Retinal pigment epithelial cell (primary cell): ENCODE measurements at regions not wholly inside any gene's neighbourhood (a gene's known extent, or its start where the extent isn't known, plus 50 kb on each side); places are given as distances from the start of the nearest gene placed in this dataset.

Experiments
- DNase-seq: peaks from one replicate; pipeline ENCODE4 v3.0.0-alpha.2; 2010; ENCODE audit warnings: low read depth
- H3K4me3 ChIP-seq: 2 replicates; pipeline ENCODE4 v1.5.1; 2011; ENCODE audit warnings: mild to moderate bottlenecking, low read length, control low read depth, moderate library complexity
- TF ChIP-seq, protein P1 (sequence below): conservative IDR thresholded peaks from 2 replicates; pipeline ENCODE4 v1.5.1; 2011; ENCODE audit warnings: low read depth, low read length, control low read depth, inconsistent platforms

- no peak overlapping the region for H3K4me3 ChIP-seq
- DNase-seq: no peak
- TF ChIP-seq, protein P1, sequence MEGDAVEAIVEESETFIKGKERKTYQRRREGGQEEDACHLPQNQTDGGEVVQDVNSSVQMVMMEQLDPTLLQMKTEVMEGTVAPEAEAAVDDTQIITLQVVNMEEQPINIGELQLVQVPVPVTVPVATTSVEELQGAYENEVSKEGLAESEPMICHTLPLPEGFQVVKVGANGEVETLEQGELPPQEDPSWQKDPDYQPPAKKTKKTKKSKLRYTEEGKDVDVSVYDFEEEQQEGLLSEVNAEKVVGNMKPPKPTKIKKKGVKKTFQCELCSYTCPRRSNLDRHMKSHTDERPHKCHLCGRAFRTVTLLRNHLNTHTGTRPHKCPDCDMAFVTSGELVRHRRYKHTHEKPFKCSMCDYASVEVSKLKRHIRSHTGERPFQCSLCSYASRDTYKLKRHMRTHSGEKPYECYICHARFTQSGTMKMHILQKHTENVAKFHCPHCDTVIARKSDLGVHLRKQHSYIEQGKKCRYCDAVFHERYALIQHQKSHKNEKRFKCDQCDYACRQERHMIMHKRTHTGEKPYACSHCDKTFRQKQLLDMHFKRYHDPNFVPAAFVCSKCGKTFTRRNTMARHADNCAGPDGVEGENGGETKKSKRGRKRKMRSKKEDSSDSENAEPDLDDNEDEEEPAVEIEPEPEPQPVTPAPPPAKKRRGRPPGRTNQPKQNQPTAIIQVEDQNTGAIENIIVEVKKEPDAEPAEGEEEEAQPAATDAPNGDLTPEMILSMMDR: no peak
Observed at GRCh38 chr1:30337324-30337620, 386.1 kb downstream of the MATN1 start.

DNA sequence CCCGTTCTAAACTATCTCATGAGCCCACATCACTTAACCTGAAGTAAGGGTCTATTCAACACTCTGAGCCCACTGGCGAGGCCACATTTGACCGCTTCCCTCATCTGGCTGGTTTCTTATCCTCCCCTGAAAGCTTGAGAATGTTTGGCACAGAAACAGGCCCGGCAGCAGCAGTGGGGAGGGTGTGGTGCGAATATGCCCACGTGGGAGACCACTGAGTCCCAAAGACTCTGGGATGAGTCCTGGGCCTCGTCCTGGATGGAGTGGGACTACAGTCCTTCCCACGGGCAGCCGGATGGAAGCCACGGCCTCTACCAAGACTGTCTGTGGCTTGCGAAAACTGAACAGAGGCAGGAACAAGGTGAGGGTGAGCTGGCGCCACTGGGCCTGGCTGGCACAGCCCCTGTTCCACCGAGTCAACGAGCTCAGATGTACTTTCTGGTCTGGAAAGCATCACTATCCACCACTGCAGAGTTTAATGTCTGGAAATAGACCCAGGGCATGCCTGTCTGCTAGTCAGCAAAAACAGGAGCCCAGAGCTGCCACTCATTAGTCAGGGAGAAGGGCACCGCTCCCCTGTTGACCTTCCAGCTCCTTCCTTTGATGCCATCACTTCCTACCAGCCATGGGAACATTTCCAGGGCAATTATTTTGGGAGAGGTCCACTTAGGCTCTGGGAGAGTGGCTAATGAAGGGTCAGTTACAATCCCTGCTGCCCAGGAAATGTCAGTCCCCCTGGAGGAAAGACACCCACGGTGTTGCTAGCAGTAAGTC is 386.6 kb downstream of the MATN1 start:
- TF ChIP-seq, protein P1: no peak
- no peak overlapping the region for H3K4me3 ChIP-seq
- DNase-seq: no peak

DNA sequence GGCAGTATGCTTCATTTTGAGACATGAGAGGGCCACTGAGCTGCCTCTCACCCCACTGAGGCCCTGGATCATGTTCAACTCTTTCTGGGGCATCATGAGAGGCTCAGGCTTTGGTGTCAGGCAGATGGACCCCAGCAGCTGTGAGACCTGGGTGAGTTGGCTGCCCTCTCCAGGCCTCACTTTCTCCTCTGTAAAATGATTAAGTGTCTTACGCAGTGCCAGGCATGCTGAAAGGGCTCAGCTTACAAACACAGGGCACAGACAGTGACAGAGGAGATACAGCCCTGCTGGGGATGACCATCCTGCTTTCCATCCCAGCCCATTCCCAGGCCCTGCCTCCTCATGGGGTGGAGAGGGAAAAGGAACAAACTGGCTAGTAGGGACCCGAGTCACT is 387.4 kb downstream of the MATN1 start:
- DNase-seq: no peak
- no peak overlapping the region for H3K4me3 ChIP-seq
- TF ChIP-seq, protein P1: no peak

- no peak overlapping the region for H3K4me3 ChIP-seq
- TF ChIP-seq, protein P1: no peak
- DNase-seq: no peak
Observed at GRCh38 chr1:30335389-30335996, 387.9 kb downstream of the MATN1 start.

DNA sequence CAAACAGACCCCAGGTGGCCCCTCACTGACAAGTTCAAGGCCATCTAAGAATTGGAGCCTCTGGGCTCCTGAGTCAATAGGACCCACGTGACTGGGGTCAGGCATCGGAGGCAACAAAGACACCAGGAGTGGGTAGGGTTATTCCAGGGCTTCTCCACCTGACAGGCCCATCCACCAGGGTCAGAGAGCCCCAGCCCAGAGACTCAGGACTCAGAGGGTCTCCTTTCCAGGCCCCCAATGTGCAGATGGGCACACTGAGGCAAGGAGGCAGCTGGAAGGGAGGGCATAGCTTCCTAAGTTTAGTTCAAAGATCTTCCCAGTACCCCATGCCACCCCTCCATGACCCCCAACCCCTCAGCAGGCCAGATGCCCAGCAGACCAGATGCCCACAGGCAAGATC is 388.6 kb downstream of the MATN1 start:
- no peak for DNase-seq
- no peak overlapping the region for H3K4me3 ChIP-seq
- TF ChIP-seq, protein P1: no peak

GRCh38 chr1:30332116-30333094 is 391.0 kb downstream of the MATN1 start:
- TF ChIP-seq, protein P1: no peak
- no peak overlapping the region for H3K4me3 ChIP-seq
- DNase-seq: no peak
